Skeletal muscle tissue (tissue), 3 donors: ENCODE measurements at regions not wholly inside any gene's neighbourhood (a gene's known extent, or its start where the extent isn't known, plus 50 kb on each side); places are given as distances from the start of the nearest gene placed in this dataset.

ENCODE experiments used
- H3K27ac ChIP-seq: one replicate; pipeline ENCODE4 v1.7.0; 2013; ENCODE audit warnings: mild to moderate bottlenecking, low read depth, low read length, inconsistent platforms
- H3K27me3 ChIP-seq, 3 donors: one replicate each; pipeline ENCODE4 v1.7.0; 2013; ENCODE audit warnings: low read length in 3 of 3; ENCODE audit not compliant: control insufficient read depth in 3 of 3, insufficient read depth in 3 of 3
- H3K36me3 ChIP-seq, 3 donors: one replicate each; pipeline ENCODE4 v1.7.0; 2013; ENCODE audit warnings: low read length in 3 of 3; ENCODE audit not compliant: control insufficient read depth in 3 of 3, insufficient read depth in 3 of 3
- H3K4me1 ChIP-seq, 3 donors: one replicate each; pipeline ENCODE4 v1.7.0; 2013; ENCODE audit warnings: low read length in 3 of 3, mild to moderate bottlenecking in 3 of 3; ENCODE audit not compliant: control insufficient read depth in 3 of 3, insufficient read depth in 3 of 3
- H3K4me3 ChIP-seq, 3 donors: one replicate each; pipeline ENCODE4 v1.7.0; 2013; ENCODE audit warnings: low read length in 3 of 3
- H3K9ac ChIP-seq, 3 donors: one replicate each; pipeline ENCODE4 v1.7.0; 2013; ENCODE audit warnings: low read length in 3 of 3, mild to moderate bottlenecking in 3 of 3, moderate library complexity in 2 of 3, low read depth in 1 of 3
- H3K9me3 ChIP-seq, 3 donors: one replicate each; pipeline ENCODE4 v1.7.0; 2013; ENCODE audit warnings: low read length in 3 of 3; ENCODE audit not compliant: control insufficient read depth in 3 of 3
- donor health status: Osteomylitis.

GRCh38 chr9:105039175-105039799 is 111.3 kb upstream of the ABCA1 start:
- Histone ChIP-seq H3K4me3 (no peak overlapping the region), H3K9me3 (no peaks in the 10 kb centered on the region), H3K36me3 (no peaks in the 10 kb centered on the region), H3K27ac (peak overlapping the region; percentile 25), H3K4me1 (peaks cover 5 to 8% (median 6%) of the 10 kb centered on the region in 3 donors), H3K9ac (peak overlapping the region in 2 of 3 donors; percentile 26 to 44), H3K27me3 (no peaks in the 10 kb centered on the region)

GRCh38 chr9:105043370-105043936 is 115.5 kb upstream of the ABCA1 start:
- H3K4me3 ChIP-seq: no peak overlapping the region
- no peak overlapping the region for H3K9ac ChIP-seq
- H3K27me3 ChIP-seq: no peaks in the 10 kb centered on the region
- H3K27ac ChIP-seq: no peak overlapping the region
- peaks cover 11 to 16% (median 15%) of the 10 kb centered on the region in 3 donors for H3K4me1 ChIP-seq
- H3K36me3 ChIP-seq: no peaks in the 10 kb centered on the region
- no peaks in the 10 kb centered on the region for H3K9me3 ChIP-seq

- no peak overlapping the region for H3K27ac ChIP-seq
- H3K9me3 ChIP-seq: no peaks in the 10 kb centered on the region
- no peaks in the 10 kb centered on the region for H3K27me3 ChIP-seq
- H3K36me3 ChIP-seq: no peaks in the 10 kb centered on the region
- H3K9ac ChIP-seq: no peak overlapping the region
- peaks cover 6 to 13% (median 11%) of the 10 kb centered on the region in 3 donors for H3K4me1 ChIP-seq
- no peak overlapping the region for H3K4me3 ChIP-seq
Measured at GRCh38 chr9:105044518-105044917, 116.6 kb upstream of the ABCA1 start.

- Histone ChIP-seq H3K36me3 (no peaks in the 10 kb centered on the region), H3K4me3 (no peak overlapping the region)
Measured at GRCh38 chr9:105046907-105047741, 119.2 kb upstream of the ABCA1 start.

GRCh38 chr9:105047742-105048041 is 119.7 kb upstream of the ABCA1 start:
- no peaks in the 10 kb centered on the region for H3K9me3 ChIP-seq
- H3K27me3 ChIP-seq: no peaks in the 10 kb centered on the region
- no peak overlapping the region for H3K27ac ChIP-seq
- H3K4me3 ChIP-seq: no peak overlapping the region
- peaks cover 5 to 13% (median 11%) of the 10 kb centered on the region in 3 donors for H3K4me1 ChIP-seq
- H3K36me3 ChIP-seq: no peaks in the 10 kb centered on the region
- no peak overlapping the region for H3K9ac ChIP-seq

More at GRCh38 chr9:105046907-105047741, 119.2 kb upstream of the ABCA1 start:
- Histone ChIP-seq H3K9ac (no peak overlapping the region), H3K27ac (no peak overlapping the region), H3K4me1 (peaks cover 5 to 13% (median 11%) of the 10 kb centered on the region in 3 donors), H3K27me3 (no peaks in the 10 kb centered on the region), H3K9me3 (no peaks in the 10 kb centered on the region)

- no peaks in the 10 kb centered on the region for H3K36me3 ChIP-seq
- no peak overlapping the region for H3K9ac ChIP-seq
- no peak overlapping the region for H3K27ac ChIP-seq
- no peak overlapping the region for H3K4me3 ChIP-seq
- peaks cover 5 to 11% (median 10%) of the 10 kb centered on the region in 3 donors for H3K4me1 ChIP-seq
- no peaks in the 10 kb centered on the region for H3K9me3 ChIP-seq
- no peaks in the 10 kb centered on the region for H3K27me3 ChIP-seq
Measured at GRCh38 chr9:105048331-105048730, 120.4 kb upstream of the ABCA1 start.

GRCh38 chr9:105050296-105050695 is 122.3 kb upstream of the ABCA1 start:
- H3K9ac ChIP-seq: no peak overlapping the region
- H3K9me3 ChIP-seq: no peaks in the 10 kb centered on the region
- H3K4me1 ChIP-seq: peaks cover 0 to 5% (median 5%) of the 10 kb centered on the region in 3 donors
- no peaks in the 10 kb centered on the region for H3K27me3 ChIP-seq
- H3K4me3 ChIP-seq: no peak overlapping the region
- no peak overlapping the region for H3K27ac ChIP-seq
- H3K36me3 ChIP-seq: no peaks in the 10 kb centered on the region

- Histone ChIP-seq H3K27me3 (no peaks in the 10 kb centered on the region), H3K4me1 (peaks cover 0 to 4% (median 2%) of the 10 kb centered on the region in 3 donors), H3K4me3 (no peak overlapping the region), H3K36me3 (no peaks in the 10 kb centered on the region), H3K9ac (no peak overlapping the region), H3K27ac (no peak overlapping the region), H3K9me3 (no peaks in the 10 kb centered on the region)
Measured at GRCh38 chr9:105051897-105052296, 123.9 kb upstream of the ABCA1 start.

GRCh38 chr9:105052346-105052745 is 124.4 kb upstream of the ABCA1 start:
- Histone ChIP-seq H3K27ac (no peak overlapping the region), H3K4me3 (no peak overlapping the region), H3K27me3 (no peaks in the 10 kb centered on the region), H3K36me3 (no peaks in the 10 kb centered on the region), H3K9me3 (no peaks in the 10 kb centered on the region), H3K9ac (no peak overlapping the region), H3K4me1 (peaks cover 0 to 4% (median 0%) of the 10 kb centered on the region in 3 donors)

GRCh38 chr9:105053209-105053652 is 125.3 kb upstream of the ABCA1 start:
- Histone ChIP-seq H3K27me3 (no peaks in the 10 kb centered on the region), H3K9ac (no peak overlapping the region), H3K4me1 (peaks cover 0 to 4% (median 0%) of the 10 kb centered on the region in 3 donors), H3K27ac (no peak overlapping the region), H3K36me3 (no peaks in the 10 kb centered on the region), H3K9me3 (no peaks in the 10 kb centered on the region), H3K4me3 (no peak overlapping the region)
